SJSA1 (cell line): ENCODE measurements at regions not wholly inside any gene's neighbourhood (a gene's known extent, or its start where the extent isn't known, plus 50 kb on each side); places are given as distances from the start of the nearest gene placed in this dataset.
"Not testable (repeated sequence)": the region's sequence is repeated elsewhere in the genome, so short reads cannot be mapped to it uniquely, and the experiment has no call there.

Experiments
- DNase-seq, 2 experiments: peaks; one replicate each; pipeline ENCODE4 v3.0.0-alpha.2; 2015 to 2020; ENCODE audit warnings: low spot score in 2 of 2, low read depth in 1 of 2
- H3K27ac ChIP-seq: fragments of 250-450 bp; sonication (Bioruptor Pico); 2 replicates; pipeline ENCODE4 v1.5.1; 2020; ENCODE audit warnings: mild to moderate bottlenecking, moderate library complexity
- H3K27me3 ChIP-seq: fragments of 250-450 bp; sonication (Bioruptor Pico); replicated peaks from 2 replicates; pipeline ENCODE4 v1.5.1; 2020; ENCODE audit warnings: mild to moderate bottlenecking, moderate library complexity
- H3K36me3 ChIP-seq: fragments of 250-450 bp; sonication (Bioruptor Pico); 2 replicates; pipeline ENCODE4 v1.5.1; 2020; ENCODE audit warnings: mild to moderate bottlenecking
- H3K4me1 ChIP-seq: fragments of 250-450 bp; sonication (Bioruptor Pico); replicated peaks from 2 replicates; pipeline ENCODE4 v1.6.1; 2021; ENCODE audit warnings: mild to moderate bottlenecking
- H3K4me3 ChIP-seq: fragments of 250-450 bp; sonication (Bioruptor Pico); 2 replicates; pipeline ENCODE4 v1.5.1; 2020; ENCODE audit warnings: mild to moderate bottlenecking
- H3K9me3 ChIP-seq: fragments of 250-450 bp; sonication (Bioruptor Pico); replicated peaks from 2 replicates; pipeline ENCODE4 v1.5.1; 2020; ENCODE audit warnings: mild to moderate bottlenecking

DNA sequence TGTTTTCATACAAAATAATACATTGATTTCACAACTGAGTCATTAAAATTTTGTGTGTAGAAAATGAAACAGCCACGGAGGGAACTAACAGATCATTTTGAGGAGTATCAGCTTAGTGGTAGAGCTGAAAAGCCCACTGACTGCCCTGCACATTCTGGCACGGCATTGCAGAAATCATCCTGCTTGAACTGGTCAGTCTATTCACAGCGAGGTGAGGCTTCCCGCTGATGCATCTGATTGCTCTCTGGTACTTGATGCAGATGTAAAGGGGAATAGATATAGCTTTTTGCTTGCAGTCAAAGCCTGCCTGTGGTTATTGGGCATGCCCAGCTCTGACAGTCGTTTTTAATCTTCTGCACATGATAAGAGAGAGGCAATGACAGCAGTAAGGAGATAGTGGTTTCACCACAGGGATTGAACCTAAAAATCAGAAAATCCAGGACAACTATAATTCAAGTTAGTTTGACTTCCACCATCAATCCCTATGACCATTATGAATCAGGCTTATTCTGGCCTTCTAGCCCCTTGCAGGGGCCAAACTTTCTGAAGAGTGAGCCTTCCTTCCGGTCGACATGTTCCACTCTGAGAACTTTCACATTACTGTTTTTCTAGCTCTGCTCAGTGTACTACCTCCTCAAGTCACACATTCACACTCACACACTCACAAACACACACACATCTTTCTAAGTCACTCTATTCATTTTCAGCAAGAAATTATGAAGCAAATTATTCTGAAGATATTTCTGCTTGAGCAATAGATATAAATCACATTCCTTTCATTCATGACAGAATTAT, 782.8 kb upstream of the NUDT12 start:
- H3K36me3 ChIP-seq: no peaks in the 10 kb centered on the region
- no peaks in the 10 kb centered on the region for H3K27me3 ChIP-seq
- no peaks in the 10 kb centered on the region for H3K9me3 ChIP-seq
- H3K4me1 ChIP-seq: no peaks in the 10 kb centered on the region
- H3K27ac ChIP-seq: no peak overlapping the region
- no peak for DNase-seq
- no peak overlapping the region for H3K4me3 ChIP-seq

DNA sequence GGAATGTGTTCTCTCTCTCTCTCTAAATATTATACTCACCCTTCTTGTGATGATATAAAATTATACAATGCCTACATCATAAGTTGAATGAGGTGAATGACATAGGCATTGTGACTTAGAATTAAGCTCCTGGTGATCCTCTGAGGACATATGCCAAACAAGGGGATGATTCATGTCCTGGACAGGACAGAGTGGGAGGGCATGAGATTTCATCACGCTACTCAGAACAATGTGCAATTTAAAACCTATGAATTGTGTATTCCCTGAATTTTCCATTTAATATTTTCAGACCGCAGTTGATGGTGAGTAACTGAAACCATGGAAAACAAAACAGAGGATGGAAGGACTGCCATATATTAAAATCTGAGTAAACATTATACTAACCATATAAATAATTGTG, 782.2 kb upstream of the NUDT12 start:
- no peak overlapping the region for H3K27ac ChIP-seq
- no peak for DNase-seq

DNA sequence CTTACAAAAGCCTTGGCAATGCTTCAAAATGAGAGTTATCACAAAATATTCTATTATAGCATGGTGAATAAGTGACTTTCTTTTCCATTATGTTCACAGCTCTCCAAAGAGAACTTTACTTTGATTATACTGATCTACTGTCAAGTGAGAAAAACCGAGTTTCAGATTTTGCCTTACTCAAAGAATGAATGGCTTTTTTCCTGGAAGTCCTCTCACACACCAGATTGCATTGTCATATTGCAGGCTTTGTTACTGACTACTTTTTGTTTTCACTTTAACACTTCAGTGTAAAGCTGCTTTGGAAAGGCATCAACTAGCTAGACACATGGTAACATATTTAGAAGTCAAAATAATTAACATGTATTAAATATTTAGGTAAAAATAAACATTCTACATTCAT, 765.2 kb upstream of the NUDT12 start:
- DNase-seq: no peak
- H3K4me1 ChIP-seq: no peaks in the 10 kb centered on the region
- H3K9me3 ChIP-seq: no peaks in the 10 kb centered on the region
- H3K36me3 ChIP-seq: no peaks in the 10 kb centered on the region
- H3K27me3 ChIP-seq: no peaks in the 10 kb centered on the region
- H3K4me3 ChIP-seq: no peak overlapping the region
- H3K27ac ChIP-seq: no peak overlapping the region

More for the DNA sequence above, 782.2 kb upstream of the NUDT12 start:
- Histone ChIP-seq H3K27me3 (no peaks in the 10 kb centered on the region), H3K9me3 (no peaks in the 10 kb centered on the region), H3K36me3 (no peaks in the 10 kb centered on the region), H3K4me3 (no peak overlapping the region), H3K4me1 (no peaks in the 10 kb centered on the region)

DNA sequence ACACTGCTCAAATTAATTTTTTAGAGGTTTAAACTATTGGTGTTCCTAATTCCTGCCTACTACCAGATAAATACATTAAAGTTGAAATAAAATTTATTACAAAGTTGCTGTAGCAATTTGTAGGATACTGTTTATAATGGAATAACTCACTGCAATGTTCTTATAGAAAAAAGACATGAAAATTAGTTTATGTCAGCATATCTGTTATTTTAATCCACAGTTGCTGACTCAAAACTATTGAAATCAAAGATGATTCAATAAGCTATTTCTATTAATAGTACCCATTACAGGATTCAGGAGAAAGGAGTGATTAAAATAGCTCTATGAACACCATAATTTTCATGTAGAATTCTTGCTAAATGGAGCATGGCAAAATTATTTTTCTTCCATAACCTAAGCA, 764.4 kb upstream of the NUDT12 start:
- Histone ChIP-seq H3K4me1 (no peaks in the 10 kb centered on the region), H3K27me3 (no peaks in the 10 kb centered on the region), H3K4me3 (no peak overlapping the region), H3K36me3 (no peaks in the 10 kb centered on the region), H3K9me3 (no peaks in the 10 kb centered on the region), H3K27ac (no peak overlapping the region)
- DNase-seq: no peak

DNA sequence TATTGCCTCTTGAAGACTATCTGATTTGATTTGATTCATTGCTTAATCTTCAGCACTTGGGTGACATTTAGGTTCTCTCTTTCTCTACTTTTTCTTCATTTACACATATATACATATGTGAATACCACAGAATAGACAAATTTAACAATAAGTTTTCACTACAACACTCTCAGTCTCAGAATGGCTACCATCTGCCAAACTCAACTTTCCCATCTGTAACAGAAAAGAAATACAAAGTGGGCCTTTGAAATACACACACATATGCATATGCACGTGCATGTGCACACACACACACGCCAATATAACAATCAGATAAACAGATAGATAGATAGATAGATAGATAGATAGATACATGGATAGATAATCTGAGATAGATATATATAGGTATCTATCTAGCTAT, 762.8 kb upstream of the NUDT12 start:
- Histone ChIP-seq H3K4me1 (no peaks in the 10 kb centered on the region), H3K27me3 (no peaks in the 10 kb centered on the region), H3K4me3 (no peak overlapping the region)

DNA sequence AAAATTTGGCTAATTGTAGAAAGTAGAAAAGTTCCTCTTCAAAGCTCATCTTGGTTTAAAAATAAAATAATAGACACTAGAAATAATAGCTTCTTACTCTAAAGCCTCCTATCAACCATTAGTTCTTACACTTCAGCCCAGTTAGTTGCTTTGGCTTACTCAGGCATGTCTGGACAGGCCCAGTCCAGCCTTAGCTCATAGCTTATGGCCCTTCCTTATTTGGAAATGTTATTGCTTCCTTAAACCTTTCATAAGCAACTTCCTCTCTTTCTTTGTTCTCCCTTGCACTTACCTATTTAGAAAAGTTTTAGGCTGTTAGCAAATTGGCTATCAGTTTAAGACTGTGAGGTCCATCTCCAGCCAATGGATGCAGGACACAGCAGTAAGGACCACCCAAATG, 754.1 kb upstream of the NUDT12 start:
- DNase-seq, H3K27ac ChIP-seq, H3K36me3 ChIP-seq, H3K4me3 ChIP-seq, H3K27me3 ChIP-seq, H3K9me3 ChIP-seq, H3K4me1 ChIP-seq: not testable (repeated sequence)

More for the DNA sequence above, 762.8 kb upstream of the NUDT12 start:
- no peaks in the 10 kb centered on the region for H3K9me3 ChIP-seq
- no peaks in the 10 kb centered on the region for H3K36me3 ChIP-seq
- H3K27ac ChIP-seq: no peak overlapping the region
- DNase-seq: no peak

DNA sequence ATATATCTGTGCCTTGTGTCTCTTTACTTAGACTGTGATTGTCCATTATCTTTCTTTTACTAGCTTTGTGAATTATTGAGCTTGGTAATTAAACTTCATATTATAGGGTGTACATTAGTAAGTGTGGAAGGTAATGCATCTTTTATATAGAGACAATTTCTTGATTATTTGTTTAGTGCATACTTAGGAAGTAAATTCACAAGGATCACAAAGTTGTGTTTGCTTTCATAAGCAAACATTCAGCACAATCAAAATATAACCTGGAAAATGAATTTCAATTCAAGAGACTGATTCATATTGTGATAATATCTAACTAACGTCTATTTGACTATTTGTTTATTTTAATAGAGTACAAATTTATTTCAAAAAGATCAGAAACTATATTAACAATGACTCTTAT, 749.9 kb upstream of the NUDT12 start:
- no peak for DNase-seq
- Histone ChIP-seq H3K4me3 (no peak overlapping the region), H3K27me3 (no peaks in the 10 kb centered on the region), H3K4me1 (no peaks in the 10 kb centered on the region), H3K36me3 (no peaks in the 10 kb centered on the region), H3K27ac (no peak overlapping the region), H3K9me3 (no peaks in the 10 kb centered on the region; the same call in 1 of the 2 replicates)

DNA sequence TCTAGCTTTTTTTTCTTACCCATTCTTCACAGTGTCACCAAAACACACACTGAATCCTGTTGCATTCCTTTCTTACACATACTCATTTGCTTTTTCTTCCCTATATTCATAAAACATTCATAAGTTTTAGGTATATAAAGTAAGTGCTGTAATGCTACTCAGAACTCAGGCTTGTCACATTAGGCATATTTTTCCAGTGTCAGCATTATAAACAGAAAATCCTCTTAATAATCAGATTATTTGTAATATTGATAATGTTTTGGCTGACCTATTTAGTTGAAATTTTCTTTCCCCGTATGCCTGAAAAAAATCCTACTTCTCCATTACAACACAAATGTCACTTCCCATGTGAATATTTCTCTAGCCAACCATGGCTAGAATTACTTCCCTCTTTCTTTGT, 743.0 kb upstream of the NUDT12 start:
- Histone ChIP-seq H3K4me3 (no peak overlapping the region), H3K36me3 (no peaks in the 10 kb centered on the region), H3K27ac (no peak overlapping the region), H3K9me3 (no peaks in the 10 kb centered on the region), H3K4me1 (no peaks in the 10 kb centered on the region), H3K27me3 (no peaks in the 10 kb centered on the region)
- no peak for DNase-seq

DNA sequence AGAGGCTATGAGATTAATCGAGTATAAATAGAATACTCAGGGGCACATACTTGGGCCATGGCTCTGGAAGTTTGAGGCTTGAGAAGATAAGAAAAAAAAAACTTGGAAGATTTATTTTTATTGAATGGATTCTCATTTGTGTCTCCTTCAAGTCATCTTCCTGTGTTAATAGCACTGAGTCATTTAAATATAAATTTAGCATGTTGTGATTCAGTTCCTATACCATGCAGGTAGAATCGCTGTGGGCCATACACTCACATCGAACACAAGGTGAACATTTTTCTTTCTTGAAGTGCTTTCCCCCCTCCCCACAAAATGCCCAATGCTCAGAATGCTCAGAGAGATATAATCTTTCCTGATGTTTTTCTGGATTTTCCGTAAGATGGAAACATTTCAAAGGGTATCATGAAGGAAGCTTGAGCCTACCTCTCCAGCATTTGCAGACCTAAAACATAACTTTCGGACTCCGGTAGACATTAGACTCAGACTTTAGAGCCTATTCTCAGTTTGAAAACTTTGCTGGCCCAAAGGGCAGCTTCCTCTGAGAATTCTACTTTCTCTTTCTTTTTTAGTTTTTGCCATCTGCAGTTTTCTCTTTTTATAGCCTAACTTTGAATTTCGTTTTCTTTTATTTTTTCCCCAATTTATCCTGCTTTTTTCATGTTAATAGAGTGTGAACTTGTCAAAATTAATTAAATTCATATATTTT, 737.6 kb upstream of the NUDT12 start:
- no peaks in the 10 kb centered on the region for H3K4me1 ChIP-seq
- no peak overlapping the region for H3K27ac ChIP-seq
- no peak for DNase-seq
- H3K9me3 ChIP-seq: no peaks in the 10 kb centered on the region
- H3K27me3 ChIP-seq: no peaks in the 10 kb centered on the region
- no peak overlapping the region for H3K4me3 ChIP-seq
- H3K36me3 ChIP-seq: no peaks in the 10 kb centered on the region

DNA sequence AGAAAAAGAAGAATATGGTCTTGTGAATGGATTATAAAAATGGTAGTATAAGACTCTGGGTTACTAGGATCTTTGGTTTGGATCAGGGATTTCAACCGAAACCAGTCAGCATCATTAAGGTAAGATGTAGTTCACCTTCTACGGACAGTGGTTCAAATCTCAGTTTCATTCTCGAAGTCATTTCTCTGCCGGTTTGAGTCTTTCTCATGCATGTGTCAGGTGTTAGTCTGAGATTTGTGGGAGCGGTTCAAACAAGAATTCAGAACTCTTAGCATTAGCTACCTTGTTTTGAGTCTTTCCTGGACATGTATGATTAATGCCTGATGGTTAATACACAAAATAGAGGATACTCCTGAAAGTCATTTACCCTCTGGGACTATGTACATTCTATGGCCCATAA, 735.9 kb upstream of the NUDT12 start:
- H3K27me3 ChIP-seq: no peaks in the 10 kb centered on the region
- H3K4me1 ChIP-seq: no peaks in the 10 kb centered on the region
- no peak for DNase-seq
- no peak overlapping the region for H3K27ac ChIP-seq
- H3K9me3 ChIP-seq: no peaks in the 10 kb centered on the region
- H3K4me3 ChIP-seq: no peak overlapping the region
- no peaks in the 10 kb centered on the region for H3K36me3 ChIP-seq

DNA sequence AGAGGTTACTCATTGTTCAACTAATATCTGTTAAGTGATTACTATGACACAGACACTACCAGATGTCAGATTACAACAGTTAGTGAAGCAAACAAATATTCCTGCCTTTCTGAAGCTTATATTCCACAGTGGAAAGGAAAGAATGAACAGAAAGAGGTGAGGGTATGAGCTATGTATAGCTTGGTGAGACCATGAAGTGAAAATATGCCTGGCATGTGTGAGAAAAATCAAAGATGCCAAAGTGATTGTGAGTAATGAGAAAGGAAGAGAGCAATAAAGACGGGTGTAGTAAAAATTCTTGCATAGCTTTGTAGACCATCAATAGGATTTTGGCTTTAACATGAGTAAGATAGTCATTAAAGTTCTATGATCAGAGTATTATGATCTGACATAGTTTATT, 734.5 kb upstream of the NUDT12 start:
- H3K4me1 ChIP-seq: no peaks in the 10 kb centered on the region
- DNase-seq: no peak
- no peak overlapping the region for H3K27ac ChIP-seq
- no peaks in the 10 kb centered on the region for H3K27me3 ChIP-seq
- H3K9me3 ChIP-seq: no peaks in the 10 kb centered on the region
- H3K4me3 ChIP-seq: no peak overlapping the region
- H3K36me3 ChIP-seq: no peaks in the 10 kb centered on the region

DNA sequence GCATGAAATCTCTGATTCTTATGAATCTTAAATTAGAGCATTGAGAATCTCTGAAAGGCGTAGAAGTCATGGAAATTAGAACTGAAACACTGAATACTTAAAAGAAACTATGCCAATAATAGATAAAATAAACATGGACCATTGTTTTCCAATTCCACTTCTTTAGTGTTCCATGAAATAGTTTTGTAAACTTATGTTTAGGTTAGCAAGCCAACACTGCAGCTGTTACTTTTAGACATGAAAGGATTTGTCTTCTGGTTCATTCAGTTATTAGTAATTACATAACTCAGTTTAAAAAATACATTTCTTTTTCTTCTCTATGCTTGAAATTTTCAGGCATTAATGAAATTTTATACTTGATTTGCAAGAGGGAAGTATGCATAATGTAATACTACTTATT, 733.4 kb upstream of the NUDT12 start:
- H3K36me3 ChIP-seq: no peaks in the 10 kb centered on the region
- H3K27me3 ChIP-seq: no peaks in the 10 kb centered on the region
- DNase-seq: no peak
- H3K9me3 ChIP-seq: 0 out of 2 replicates have a peak, but pooled peaks cover 2% of the 10 kb centered on the region
- H3K4me3 ChIP-seq: no peak overlapping the region
- no peaks in the 10 kb centered on the region for H3K4me1 ChIP-seq
- no peak overlapping the region for H3K27ac ChIP-seq

DNA sequence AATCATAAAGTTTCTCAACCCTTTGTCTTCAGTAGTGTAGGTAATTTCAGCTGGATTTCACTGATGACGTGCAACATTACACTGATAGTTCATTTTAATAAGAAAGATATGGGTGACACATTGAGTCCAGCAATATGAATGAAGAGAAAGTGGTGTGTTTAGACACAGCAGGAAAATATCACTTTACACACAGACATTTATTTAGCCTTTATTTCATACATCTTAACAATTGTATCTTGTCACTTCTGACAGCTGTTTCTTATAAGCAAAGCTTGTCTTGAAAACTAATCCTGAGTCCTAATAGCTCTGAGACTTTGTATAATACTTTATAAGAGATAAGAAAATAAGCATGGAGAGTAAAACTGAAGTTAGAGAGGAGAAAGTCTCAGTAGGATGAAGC, 720.5 kb upstream of the NUDT12 start:
- Histone ChIP-seq H3K9me3 (no peaks in the 10 kb centered on the region), H3K27ac (no peak overlapping the region), H3K4me1 (no peaks in the 10 kb centered on the region), H3K27me3 (no peaks in the 10 kb centered on the region; the same call in 1 of the 2 replicates), H3K36me3 (no peaks in the 10 kb centered on the region), H3K4me3 (no peak overlapping the region)
- DNase-seq: no peak

DNA sequence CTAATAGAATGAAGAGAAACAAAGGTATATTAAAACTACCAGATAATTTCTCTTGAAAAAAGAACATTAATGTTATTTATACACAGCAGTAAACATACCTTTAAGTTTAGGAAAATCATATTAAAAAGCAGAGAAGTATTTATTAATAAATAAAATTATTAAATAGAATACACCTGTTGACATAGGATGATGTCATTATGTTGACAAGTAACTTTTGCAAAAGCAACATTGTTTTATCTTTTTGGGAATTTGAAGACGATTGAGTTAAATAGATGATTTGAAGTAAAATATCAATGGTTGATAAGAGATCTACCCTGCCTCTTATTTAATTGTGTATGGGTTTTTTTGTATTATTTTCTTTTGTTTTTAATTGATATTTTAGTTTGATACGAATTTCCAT, 711.1 kb upstream of the NUDT12 start:
- Histone ChIP-seq H3K36me3 (no peaks in the 10 kb centered on the region), H3K27me3 (no peaks in the 10 kb centered on the region), H3K9me3 (no peaks in the 10 kb centered on the region), H3K4me1 (no peaks in the 10 kb centered on the region), H3K27ac (no peak overlapping the region), H3K4me3 (no peak overlapping the region)
- DNase-seq: no peak
